IMR-90 (cell line): ENCODE measurements at regions not wholly inside any gene's neighbourhood (a gene's known extent, or its start where the extent isn't known, plus 50 kb on each side); places are given as distances from the start of the nearest gene placed in this dataset.

Experiments used
- FOS ChIP-seq: fragments of 150-350 bp; IDR thresholded peaks from 2 replicates; pipeline ENCODE4 v1.6.1; 2016; ENCODE audit warnings: low read depth, low read length
- MXI1 ChIP-seq: IDR thresholded peaks from 2 replicates; pipeline ENCODE4 v1.6.1; 2012; ENCODE audit warnings: low read depth, mild to moderate bottlenecking, low read length, moderate library complexity, borderline replicate concordance
- NFE2L2 ChIP-seq: fragments of 150-350 bp; IDR thresholded peaks from 2 replicates; pipeline ENCODE4 v1.6.1; 2016; ENCODE audit warnings: low read depth, mild to moderate bottlenecking, low read length
- POLR2A ChIP-seq: IDR thresholded peaks from 2 replicates; pipeline ENCODE4 v1.6.1; 2012; ENCODE audit warnings: mild to moderate bottlenecking, low read depth, low read length
- RAD21 ChIP-seq: IDR thresholded peaks from 2 replicates; pipeline ENCODE4 v1.6.1; 2012; ENCODE audit warnings: low read length, improper control_type of control experiment
- RCOR1 ChIP-seq: IDR thresholded peaks from 2 replicates; pipeline ENCODE4 v1.6.1; 2012; ENCODE audit warnings: mild to moderate bottlenecking, low read length, improper control_type of control experiment; ENCODE audit not compliant: insufficient replicate concordance
- RFX5 ChIP-seq: IDR thresholded peaks from 2 replicates; pipeline ENCODE4 v1.8.0; 2012; ENCODE audit warnings: low read depth, mild to moderate bottlenecking, low read length, moderate library complexity
- SMC3 ChIP-seq: fragments of 150-350 bp; IDR thresholded peaks from 2 replicates; pipeline ENCODE4 v1.6.1; 2016; ENCODE audit warnings: low read depth, mild to moderate bottlenecking, antibody characterized with exemption, low read length, moderate library complexity
- USF2 ChIP-seq: fragments of 150-350 bp; IDR thresholded peaks from 2 replicates; pipeline ENCODE4 v1.6.1; 2017; ENCODE audit warnings: mild to moderate bottlenecking, antibody characterized with exemption, low read length, low read depth
- TF ChIP-seq, protein P1 (sequence below): conservative IDR thresholded peaks from 2 replicates; pipeline ENCODE4 v1.5.1; 2012; ENCODE audit warnings: mild to moderate bottlenecking, low read depth, low read length, improper control_type of control experiment

DNA sequence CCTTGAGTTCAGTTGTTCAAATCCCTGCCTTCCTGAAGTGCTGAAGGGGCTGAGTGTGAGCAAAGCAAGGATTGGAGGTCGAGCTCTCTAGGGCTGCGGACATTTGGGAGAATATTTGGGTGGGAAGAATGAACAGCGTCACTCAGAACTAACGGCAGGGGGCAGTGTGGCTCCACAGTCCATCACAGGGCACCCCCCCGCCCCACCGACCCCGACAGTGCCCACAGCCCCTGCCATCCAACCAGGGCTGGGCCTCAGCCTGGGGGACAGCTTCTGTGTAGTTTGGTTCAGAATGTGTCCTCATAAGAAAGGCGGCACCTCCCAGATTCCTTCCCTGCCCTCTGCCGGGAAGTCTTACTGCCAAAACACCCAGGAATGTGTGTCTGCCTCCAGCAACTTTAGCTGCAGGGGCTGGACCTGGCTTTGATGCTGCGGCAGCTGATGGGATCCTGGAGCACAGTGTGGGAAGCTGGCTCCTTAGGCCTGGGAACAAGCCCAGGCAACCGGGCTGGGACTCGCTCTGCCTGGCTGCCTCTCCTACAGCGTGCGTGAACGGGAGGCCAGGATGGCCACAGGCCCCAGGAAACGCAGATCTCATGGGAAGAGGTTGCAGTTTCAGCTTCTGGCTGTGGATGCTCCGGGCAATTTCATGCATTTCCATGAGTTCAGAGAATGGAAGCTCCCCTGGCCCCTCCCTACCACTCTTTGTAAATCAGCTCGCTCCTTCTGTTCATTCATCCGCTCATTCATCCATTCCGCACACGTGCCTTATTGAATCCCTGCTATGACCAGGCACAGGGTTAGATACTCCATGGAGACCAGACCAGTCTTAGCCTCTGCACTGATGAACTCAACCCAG is 104.9 kb upstream of the TMPRSS2 start:
- TF ChIP-seq, protein P1, sequence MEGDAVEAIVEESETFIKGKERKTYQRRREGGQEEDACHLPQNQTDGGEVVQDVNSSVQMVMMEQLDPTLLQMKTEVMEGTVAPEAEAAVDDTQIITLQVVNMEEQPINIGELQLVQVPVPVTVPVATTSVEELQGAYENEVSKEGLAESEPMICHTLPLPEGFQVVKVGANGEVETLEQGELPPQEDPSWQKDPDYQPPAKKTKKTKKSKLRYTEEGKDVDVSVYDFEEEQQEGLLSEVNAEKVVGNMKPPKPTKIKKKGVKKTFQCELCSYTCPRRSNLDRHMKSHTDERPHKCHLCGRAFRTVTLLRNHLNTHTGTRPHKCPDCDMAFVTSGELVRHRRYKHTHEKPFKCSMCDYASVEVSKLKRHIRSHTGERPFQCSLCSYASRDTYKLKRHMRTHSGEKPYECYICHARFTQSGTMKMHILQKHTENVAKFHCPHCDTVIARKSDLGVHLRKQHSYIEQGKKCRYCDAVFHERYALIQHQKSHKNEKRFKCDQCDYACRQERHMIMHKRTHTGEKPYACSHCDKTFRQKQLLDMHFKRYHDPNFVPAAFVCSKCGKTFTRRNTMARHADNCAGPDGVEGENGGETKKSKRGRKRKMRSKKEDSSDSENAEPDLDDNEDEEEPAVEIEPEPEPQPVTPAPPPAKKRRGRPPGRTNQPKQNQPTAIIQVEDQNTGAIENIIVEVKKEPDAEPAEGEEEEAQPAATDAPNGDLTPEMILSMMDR: peak; percentile 73
- TF ChIP-seq RCOR1: no peak
- TF ChIP-seq SMC3: peak; percentile 80
- TF ChIP-seq POLR2A: no peak
- TF ChIP-seq RFX5: no peak
- no peak for TF ChIP-seq NFE2L2
- peak; percentile 75 for TF ChIP-seq RAD21
- no peak; the same call in 1 of the 2 replicates for TF ChIP-seq USF2
- TF ChIP-seq MXI1: no peak
- no peak for TF ChIP-seq FOS
